ENCODE measurements at regions not wholly inside any gene's neighbourhood (a gene's known extent, or its start where the extent isn't known, plus 50 kb on each side); places are given as distances from the start of the nearest gene placed in this dataset.

- Histone ChIP-seq H2BK120ac (ENCODE audit: low read depth, low read length, poor library complexity, severe bottlenecking) (no peak overlapping the region), H2BK20ac (ENCODE audit: low read depth, low read length, poor library complexity, severe bottlenecking) (no peak overlapping the region), H2AFZ (ENCODE audit: low read length) (no peak overlapping the region), H2BK12ac (ENCODE audit: insufficient read length, low read depth, low read length) (no peak overlapping the region), H3K4ac (ENCODE audit: low read depth, low read length) (no peak overlapping the region), H3K27ac (ENCODE audit: insufficient read length, low read depth, low read length) (no peak overlapping the region), H2AK5ac (ENCODE audit: insufficient read length, low read length) (no peak overlapping the region), H4K8ac (replicated peaks; ENCODE audit: insufficient read length, low read depth, low read length) (no peak overlapping the region), H3K56ac (ENCODE audit: insufficient read length, low read depth, low read length) (no peak overlapping the region), H3K79me2 (ENCODE audit: insufficient read depth, low read length) (no peaks in the 10 kb centered on the region; the same call in 1 of the 2 replicates), H3K4me1 (ENCODE audit: insufficient read depth, low read length) (no peaks in the 10 kb centered on the region), H4K20me1 (ENCODE audit: control insufficient read depth, insufficient read depth, insufficient read length) (no peaks in the 10 kb centered on the region), H3K23me2 (ENCODE audit: insufficient read length, low read depth, low read length, poor library complexity, severe bottlenecking) (no peaks in the 10 kb centered on the region), H4K5ac (ENCODE audit: insufficient read length, low read depth, low read length) (no peak overlapping the region), H3K9ac (ENCODE audit: extremely low read depth, insufficient read length, low read length) (no peak overlapping the region), H3K23ac (ENCODE audit: insufficient read length, low read depth, low read length) (no peak overlapping the region), H3K9me3 (ENCODE audit: control insufficient read depth, low read depth, low read length) (no peaks in the 10 kb centered on the region), H3K14ac (ENCODE audit: insufficient read depth, low read length) (no peak overlapping the region), H2BK5ac (ENCODE audit: insufficient read length, low read length) (no peak overlapping the region), H4K91ac (ENCODE audit: insufficient read length, low read depth, low read length) (no peak overlapping the region), H3T11ph (ENCODE audit: low read length) (no peak overlapping the region), H3K27me3 (ENCODE audit: insufficient read depth, low read length) (no peaks in the 10 kb centered on the region), H3K18ac (ENCODE audit: insufficient read length, low read depth, low read length) (no peak overlapping the region), H2BK15ac (ENCODE audit: low read depth, low read length) (no peak overlapping the region), H3K4me2 (ENCODE audit: insufficient read depth, insufficient read length, low read length) (no peak overlapping the region), H3K79me1 (ENCODE audit: insufficient read depth, low read depth, low read length, poor library complexity, severe bottlenecking) (no peaks in the 10 kb centered on the region)
- H3K4me3 Mint-ChIP-seq, result no peak overlapping the region
- H3K27me3 Mint-ChIP-seq (ENCODE audit: low read depth), result peaks cover 41% of the 10 kb centered on the region
- no peak for DNase-seq
- no peaks in the 10 kb centered on the region for H3K36me3 Mint-ChIP-seq (ENCODE audit: insufficient read depth in 1 of 3, low read depth in 3 of 3)
- H3K27ac Mint-ChIP-seq, result no peak overlapping the region
- no peaks in the 10 kb centered on the region for H3K4me1 Mint-ChIP-seq
- H3K9me3 Mint-ChIP-seq, result no peaks in the 10 kb centered on the region
- no peak for TF ChIP-seq CTCF (conservative IDR thresholded peaks at IDR 0.05)
- no CpG with 5 or more reads among the region's 5 CpGs for WGBS (ENCODE audit: extremely low coverage, insufficient read length, low lambda C conversion rate)
Observed at GRCh38 chr1:37143800-37144199, 109.5 kb upstream of the GRIK3 start.

All from H9 (cell line).